WERI-Rb-1 (cell line): ENCODE measurements at regions not wholly inside any gene's neighbourhood (a gene's known extent, or its start where the extent isn't known, plus 50 kb on each side); places are given as distances from the start of the nearest gene placed in this dataset.
"Not testable (repeated sequence)": the region's sequence is repeated elsewhere in the genome, so short reads cannot be mapped to it uniquely, and the experiment has no call there.

Experiments
- DNase-seq: peaks from one replicate; pipeline ENCODE4 v3.0.0-alpha.2; 2020
- H3K27ac ChIP-seq: fragments of 250-450 bp; sonication (Bioruptor Pico); 2 replicates; pipeline ENCODE4 v1.5.1; 2020; ENCODE audit warnings: mild to moderate bottlenecking, moderate library complexity
- H3K27me3 ChIP-seq: fragments of 250-450 bp; sonication (Bioruptor Pico); 2 replicates; pipeline ENCODE4 v1.5.1; 2021; ENCODE audit warnings: mild to moderate bottlenecking, low read depth, moderate library complexity; ENCODE audit not compliant: insufficient read depth, severe bottlenecking
- H3K36me3 ChIP-seq: fragments of 250-450 bp; sonication (Bioruptor Pico); 2 replicates; pipeline ENCODE4 v1.5.1; 2020; ENCODE audit warnings: mild to moderate bottlenecking, moderate library complexity
- H3K4me3 ChIP-seq: 2 replicates; pipeline ENCODE4 v1.5.1; 2011; ENCODE audit warnings: low read depth, mild to moderate bottlenecking, control low read depth, low read length
- H3K9me3 ChIP-seq: fragments of 250-450 bp; sonication (Bioruptor Pico); 2 replicates; pipeline ENCODE4 v1.5.1; 2021; ENCODE audit warnings: mild to moderate bottlenecking, moderate library complexity; ENCODE audit not compliant: severe bottlenecking
- TF ChIP-seq, protein P1 (sequence below): IDR thresholded peaks from 2 replicates; pipeline ENCODE4 v1.5.1; 2011; ENCODE audit warnings: low read depth, mild to moderate bottlenecking, control low read depth, inconsistent platforms, low read length

DNA sequence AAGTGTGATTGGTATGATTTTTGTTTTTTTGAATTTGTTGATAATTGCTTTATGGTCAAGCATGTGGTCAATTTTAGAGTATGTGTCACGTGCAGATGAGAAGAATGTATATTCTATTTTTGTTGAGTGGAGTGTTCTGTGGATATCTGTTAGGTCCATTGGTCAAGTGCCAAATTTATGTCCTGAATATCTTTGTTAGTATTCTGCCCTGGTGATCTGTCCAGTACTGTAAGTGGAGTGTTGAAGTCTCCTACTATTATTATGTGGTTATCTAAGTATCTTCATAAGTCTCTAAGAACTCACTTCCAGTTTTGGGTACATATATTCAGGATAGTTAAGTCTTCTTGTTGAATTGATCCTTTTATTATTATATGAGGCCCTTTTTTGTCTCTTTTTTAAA lies 372.9 kb upstream of the MAOA start:
- TF ChIP-seq, protein P1, sequence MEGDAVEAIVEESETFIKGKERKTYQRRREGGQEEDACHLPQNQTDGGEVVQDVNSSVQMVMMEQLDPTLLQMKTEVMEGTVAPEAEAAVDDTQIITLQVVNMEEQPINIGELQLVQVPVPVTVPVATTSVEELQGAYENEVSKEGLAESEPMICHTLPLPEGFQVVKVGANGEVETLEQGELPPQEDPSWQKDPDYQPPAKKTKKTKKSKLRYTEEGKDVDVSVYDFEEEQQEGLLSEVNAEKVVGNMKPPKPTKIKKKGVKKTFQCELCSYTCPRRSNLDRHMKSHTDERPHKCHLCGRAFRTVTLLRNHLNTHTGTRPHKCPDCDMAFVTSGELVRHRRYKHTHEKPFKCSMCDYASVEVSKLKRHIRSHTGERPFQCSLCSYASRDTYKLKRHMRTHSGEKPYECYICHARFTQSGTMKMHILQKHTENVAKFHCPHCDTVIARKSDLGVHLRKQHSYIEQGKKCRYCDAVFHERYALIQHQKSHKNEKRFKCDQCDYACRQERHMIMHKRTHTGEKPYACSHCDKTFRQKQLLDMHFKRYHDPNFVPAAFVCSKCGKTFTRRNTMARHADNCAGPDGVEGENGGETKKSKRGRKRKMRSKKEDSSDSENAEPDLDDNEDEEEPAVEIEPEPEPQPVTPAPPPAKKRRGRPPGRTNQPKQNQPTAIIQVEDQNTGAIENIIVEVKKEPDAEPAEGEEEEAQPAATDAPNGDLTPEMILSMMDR = no peak
- Histone ChIP-seq H3K27ac (no peak overlapping the region), H3K9me3 (no peaks in the 10 kb centered on the region), H3K4me3 (no peak overlapping the region), H3K36me3 (no peaks in the 10 kb centered on the region), H3K27me3 (no peaks in the 10 kb centered on the region)
- no peak for DNase-seq

DNA sequence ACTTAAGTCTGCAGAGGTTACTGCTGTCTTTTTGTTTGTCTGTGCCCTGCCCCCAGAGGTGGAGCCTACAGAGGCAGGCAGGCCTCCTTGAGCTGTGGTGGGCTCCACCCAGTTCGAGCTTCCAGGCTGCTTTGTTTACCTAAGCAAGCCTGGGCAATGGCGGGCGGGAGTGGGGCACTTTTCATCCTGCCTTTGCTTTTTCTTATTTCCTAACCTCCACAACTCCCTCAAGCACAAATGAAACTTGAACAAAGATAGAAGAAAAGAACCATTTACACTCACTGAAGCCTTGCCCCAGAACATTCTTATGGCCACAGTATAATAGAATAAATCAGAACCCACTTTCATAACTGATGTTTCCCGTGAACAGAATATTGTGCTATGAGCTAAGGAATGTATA lies 344.5 kb upstream of the MAOA start:
- H3K27ac ChIP-seq, H3K4me3 ChIP-seq, H3K9me3 ChIP-seq, H3K27me3 ChIP-seq, DNase-seq, H3K36me3 ChIP-seq: not testable (repeated sequence)

DNA sequence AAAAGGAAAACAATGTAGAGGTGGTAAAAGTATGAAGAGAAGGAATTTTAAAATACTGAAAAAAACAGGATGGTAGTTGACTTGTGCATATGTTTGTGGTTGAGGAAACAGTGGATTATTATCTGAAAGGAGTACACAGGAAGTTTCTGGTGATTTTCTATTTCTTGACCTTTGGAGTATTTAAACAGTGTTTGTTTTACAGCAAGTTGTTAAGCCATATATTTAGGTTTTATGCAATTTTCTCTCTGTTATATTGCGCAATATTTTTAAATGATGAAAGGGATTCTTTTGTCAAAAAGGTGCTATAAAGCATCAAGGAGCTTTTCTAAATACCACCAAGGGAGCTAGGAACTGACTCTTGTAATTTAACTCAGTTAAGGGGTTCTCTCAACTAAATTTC lies 343.1 kb upstream of the MAOA start:
- no peak overlapping the region for H3K4me3 ChIP-seq
- H3K27me3 ChIP-seq = no peaks in the 10 kb centered on the region
- TF ChIP-seq, protein P1 = no peak

GRCh38 chrX:43314525-43314924 lies 341.6 kb upstream of the MAOA start:
- no peaks in the 10 kb centered on the region for H3K36me3 ChIP-seq
- H3K9me3 ChIP-seq = no peaks in the 10 kb centered on the region
- H3K27ac ChIP-seq = no peak overlapping the region
- DNase-seq = no peak
- TF ChIP-seq, protein P1 = no peak
- H3K4me3 ChIP-seq = no peak overlapping the region
- H3K27me3 ChIP-seq = no peaks in the 10 kb centered on the region

More for the DNA sequence above, 343.1 kb upstream of the MAOA start:
- Histone ChIP-seq H3K9me3 (no peaks in the 10 kb centered on the region), H3K27ac (no peak overlapping the region), H3K36me3 (no peaks in the 10 kb centered on the region)
- no peak for DNase-seq

- Histone ChIP-seq H3K9me3 (no peaks in the 10 kb centered on the region), H3K4me3 (no peak overlapping the region), H3K27me3 (no peaks in the 10 kb centered on the region), H3K27ac (no peak overlapping the region), H3K36me3 (no peaks in the 10 kb centered on the region)
- DNase-seq = no peak
- TF ChIP-seq, protein P1 = no peak
Observed at GRCh38 chrX:43315622-43316021, 340.5 kb upstream of the MAOA start.

- Histone ChIP-seq H3K4me3 (no peak overlapping the region), H3K27me3 (no peaks in the 10 kb centered on the region), H3K27ac (no peak overlapping the region), H3K9me3 (no peaks in the 10 kb centered on the region), H3K36me3 (no peaks in the 10 kb centered on the region)
- no peak for DNase-seq
- TF ChIP-seq, protein P1 = no peak
Observed at GRCh38 chrX:43316146-43316545, 340.0 kb upstream of the MAOA start.
